WTC11 (cell line): ENCODE measurements at regions not wholly inside any gene's neighbourhood (a gene's known extent, or its start where the extent isn't known, plus 50 kb on each side); places are given as distances from the start of the nearest gene placed in this dataset.

Experiments used
- ETV6 ChIP-seq: sonication (generic); formaldehyde crosslinking; IDR thresholded peaks from 2 replicates; pipeline ENCODE4 v1.8.1; 2022; ENCODE audit warnings: mild to moderate bottlenecking, missing genetic modification reagents
- TEAD4 ChIP-seq: sonication (generic); formaldehyde crosslinking; IDR thresholded peaks from 2 replicates; pipeline ENCODE4 v1.8.0; 2022; ENCODE audit warnings: mild to moderate bottlenecking, missing genetic modification reagents
- ZNF317 ChIP-seq: sonication (generic); formaldehyde crosslinking; IDR thresholded peaks from 2 replicates; pipeline ENCODE4 v1.8.1; 2023; ENCODE audit warnings: low read depth, mild to moderate bottlenecking, moderate library complexity, missing genetic modification reagents, borderline replicate concordance
- TF ChIP-seq, protein P1 (sequence below): fragments of 200-600 bp; IDR thresholded peaks from 2 replicates; pipeline ENCODE4 v1.8.0; 2022; ENCODE audit warnings: antibody characterized with exemption

DNA sequence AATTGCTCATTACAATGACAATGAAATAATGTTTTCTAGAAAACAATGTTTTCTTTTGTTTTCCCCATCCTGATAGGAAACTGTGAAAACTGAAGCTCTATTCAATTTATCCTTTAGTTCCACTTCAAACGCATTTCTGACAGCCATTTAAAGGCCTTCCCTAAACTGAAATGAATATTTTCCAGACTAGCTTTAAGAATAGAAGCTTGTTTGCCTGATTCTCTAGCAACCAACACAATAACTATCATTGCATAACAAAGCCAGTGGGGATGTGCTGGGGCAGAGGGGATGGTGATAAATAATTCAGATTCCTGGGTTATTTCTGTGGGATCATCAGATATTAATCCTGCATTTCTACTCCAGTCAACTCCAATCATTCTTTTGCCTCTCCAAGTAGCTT is 427.1 kb downstream of the RND3 start:
- TF ChIP-seq, protein P1, sequence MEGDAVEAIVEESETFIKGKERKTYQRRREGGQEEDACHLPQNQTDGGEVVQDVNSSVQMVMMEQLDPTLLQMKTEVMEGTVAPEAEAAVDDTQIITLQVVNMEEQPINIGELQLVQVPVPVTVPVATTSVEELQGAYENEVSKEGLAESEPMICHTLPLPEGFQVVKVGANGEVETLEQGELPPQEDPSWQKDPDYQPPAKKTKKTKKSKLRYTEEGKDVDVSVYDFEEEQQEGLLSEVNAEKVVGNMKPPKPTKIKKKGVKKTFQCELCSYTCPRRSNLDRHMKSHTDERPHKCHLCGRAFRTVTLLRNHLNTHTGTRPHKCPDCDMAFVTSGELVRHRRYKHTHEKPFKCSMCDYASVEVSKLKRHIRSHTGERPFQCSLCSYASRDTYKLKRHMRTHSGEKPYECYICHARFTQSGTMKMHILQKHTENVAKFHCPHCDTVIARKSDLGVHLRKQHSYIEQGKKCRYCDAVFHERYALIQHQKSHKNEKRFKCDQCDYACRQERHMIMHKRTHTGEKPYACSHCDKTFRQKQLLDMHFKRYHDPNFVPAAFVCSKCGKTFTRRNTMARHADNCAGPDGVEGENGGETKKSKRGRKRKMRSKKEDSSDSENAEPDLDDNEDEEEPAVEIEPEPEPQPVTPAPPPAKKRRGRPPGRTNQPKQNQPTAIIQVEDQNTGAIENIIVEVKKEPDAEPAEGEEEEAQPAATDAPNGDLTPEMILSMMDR: no peak
- no peak for TF ChIP-seq TEAD4 (CRISPR knock-in tag)
- TF ChIP-seq ETV6 (CRISPR knock-in tag): no peak
- TF ChIP-seq ZNF317 (CRISPR knock-in tag): no peak
